Left lobe of liver (tissue), 2 donors: ENCODE measurements at regions not wholly inside any gene's neighbourhood (a gene's known extent, or its start where the extent isn't known, plus 50 kb on each side); places are given as distances from the start of the nearest gene placed in this dataset.
"Not testable (repeated sequence)": the region's sequence is repeated elsewhere in the genome, so short reads cannot be mapped to it uniquely, and the experiment has no call there.

ENCODE experiments used
- ATAC-seq: fragments of 200-7000 bp; cut with Tn5 transposase; one replicate; pipeline ENCODE4 v1.9.1; 2020; ENCODE audit warnings: mild to moderate bottlenecking, moderate library complexity
- DNase-seq: peaks from one replicate; pipeline ENCODE4 v3.0.0-alpha.2; 2020; ENCODE audit warnings: low spot score
- donor health status: DM: no; HTN: no; CAD: no; lungs with moderate emphysema.
- donor health status: DM: no; HTN: yes; CAD: no.

DNA sequence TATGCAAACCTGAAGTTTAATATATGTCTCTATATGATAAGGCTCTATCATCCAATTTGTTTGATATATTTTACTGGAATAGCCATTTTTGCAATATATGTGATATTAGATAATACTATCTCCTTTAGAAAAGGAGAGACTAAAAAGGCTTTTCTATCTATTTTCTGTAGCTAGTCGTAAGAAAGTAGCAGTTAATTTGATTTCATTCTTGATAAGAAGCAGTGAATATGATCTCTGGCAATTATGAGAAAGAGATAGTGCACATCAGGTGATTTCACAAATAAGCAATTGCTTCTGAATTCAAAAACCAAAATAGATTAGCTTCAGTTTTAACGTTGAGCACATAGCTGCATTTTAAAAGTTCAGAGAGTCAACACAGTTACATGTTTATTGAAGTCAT lies 1318.4 kb downstream of the CDH8 start:
- no peak for ATAC-seq

DNA sequence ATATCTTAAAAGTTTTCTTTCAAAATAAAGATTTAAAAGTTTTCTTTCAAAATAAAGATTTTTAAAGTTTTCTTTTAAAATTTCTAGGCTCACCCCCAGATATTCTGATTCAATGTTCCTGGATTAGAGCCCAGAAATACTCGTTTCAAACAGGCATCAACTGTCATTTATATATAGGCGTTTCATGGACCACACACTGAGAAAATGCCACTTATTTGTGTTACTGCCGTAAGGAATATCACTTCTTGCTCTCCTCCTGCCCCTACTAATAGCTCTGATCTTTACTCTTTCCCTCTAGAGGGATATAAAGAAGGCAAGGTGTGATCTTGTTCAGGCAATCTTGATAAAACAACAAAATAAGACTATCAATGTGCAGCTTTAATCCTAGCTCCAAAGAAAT lies 1324.1 kb downstream of the CDH8 start:
- DNase-seq (no peak), ATAC-seq (no peak)

More for the DNA sequence above, 1318.4 kb downstream of the CDH8 start:
- DNase-seq, result no peak

GRCh38 chr16:60704726-60705125 lies 1331.5 kb downstream of the CDH8 start:
- DNase-seq (no peak), ATAC-seq (no peak)

GRCh38 chr16:60703096-60703495 lies 1333.1 kb downstream of the CDH8 start:
- no peak for ATAC-seq

DNA sequence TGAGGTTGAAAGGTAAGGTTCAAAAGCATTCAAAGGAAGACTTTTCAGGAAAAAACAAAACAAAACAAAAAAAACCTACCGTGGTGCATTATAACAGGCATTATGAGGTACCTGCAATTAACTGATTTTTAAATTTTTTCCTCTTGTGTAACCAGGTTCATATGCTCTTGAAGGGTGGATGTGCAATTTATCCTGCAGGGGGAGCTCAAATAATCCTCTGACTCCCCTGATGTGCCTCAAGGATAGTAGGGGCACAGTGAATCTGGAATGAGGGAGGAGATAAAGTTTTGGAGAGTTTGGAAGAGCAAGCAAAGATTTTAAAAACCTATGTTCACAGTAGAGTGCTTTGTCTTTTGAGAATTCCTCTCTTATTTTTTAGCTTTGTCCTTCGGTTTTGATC lies 1349.4 kb downstream of the CDH8 start:
- no peak for ATAC-seq
- no peak for DNase-seq

More at GRCh38 chr16:60703096-60703495, 1333.1 kb downstream of the CDH8 start:
- DNase-seq, result no peak

DNA sequence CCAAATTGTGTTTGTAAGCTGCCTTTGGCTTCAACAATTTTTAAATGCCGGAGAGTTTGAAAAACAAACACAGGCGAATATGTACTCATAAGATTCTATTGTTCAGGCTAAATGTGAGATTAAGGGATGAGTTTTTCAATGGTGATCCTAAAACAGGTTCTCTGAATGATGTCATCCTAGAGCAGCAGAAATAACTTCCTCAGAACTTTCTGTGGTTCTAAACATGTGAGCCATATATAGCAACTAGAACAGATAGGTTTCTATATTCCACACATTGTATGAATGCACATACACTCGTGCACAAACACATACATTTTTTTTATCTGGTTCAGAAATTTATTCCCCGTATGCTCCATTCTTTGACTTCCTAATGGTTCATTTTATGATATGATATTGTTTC lies 1352.2 kb downstream of the CDH8 start:
- DNase-seq, result no peak
- no peak for ATAC-seq

DNA sequence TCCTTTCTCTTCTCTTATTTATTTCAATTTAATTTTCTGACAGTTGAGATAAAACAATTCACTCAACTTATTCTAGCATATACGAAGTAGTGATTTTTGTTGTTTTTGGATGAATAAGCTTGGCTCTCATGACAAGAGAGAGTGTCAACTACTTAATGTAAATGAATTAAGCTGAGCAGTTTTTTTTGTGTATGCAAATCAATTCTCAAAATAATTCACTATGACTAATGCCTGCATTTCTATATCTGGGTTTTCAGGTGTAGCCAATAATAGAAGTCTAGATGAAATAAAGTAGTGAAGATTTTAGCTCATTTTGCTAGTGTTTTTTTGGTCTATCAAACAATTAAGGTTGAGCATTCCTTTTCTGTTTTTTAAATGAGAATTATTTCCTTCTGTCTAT lies 1354.0 kb downstream of the CDH8 start:
- ATAC-seq (no peak), DNase-seq (no peak)

- DNase-seq, result no peak
- ATAC-seq, result no peak
Observed at GRCh38 chr16:60681043-60681442, 1355.2 kb downstream of the CDH8 start.

- DNase-seq (no peak), ATAC-seq (no peak)
Observed at GRCh38 chr16:60675022-60675421, 1361.2 kb downstream of the CDH8 start.

GRCh38 chr16:60674241-60674640 lies 1362.0 kb downstream of the CDH8 start:
- ATAC-seq (no peak), DNase-seq (no peak)

- no peak for ATAC-seq
- DNase-seq, result no peak
Observed at GRCh38 chr16:60655514-60656153, 1380.6 kb downstream of the CDH8 start.

DNA sequence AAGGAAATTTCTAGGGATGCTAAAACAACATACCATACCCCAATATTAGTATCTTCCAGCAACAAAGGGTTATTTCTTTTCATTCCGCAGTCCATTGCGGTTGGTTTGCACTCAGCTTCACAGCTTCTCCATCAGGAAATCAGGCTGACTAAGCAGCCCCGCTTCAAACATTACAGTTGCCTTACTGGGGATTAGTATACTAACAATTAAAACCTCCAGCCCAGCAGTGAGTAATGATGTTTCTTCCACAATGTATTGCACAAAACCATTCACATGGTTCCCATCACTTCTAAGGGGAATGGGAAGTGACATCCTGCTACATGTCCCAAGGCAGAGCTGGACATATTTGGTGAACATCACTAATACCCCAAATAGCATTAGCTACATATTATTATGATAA lies 1384.9 kb downstream of the CDH8 start:
- no peak for ATAC-seq

DNA sequence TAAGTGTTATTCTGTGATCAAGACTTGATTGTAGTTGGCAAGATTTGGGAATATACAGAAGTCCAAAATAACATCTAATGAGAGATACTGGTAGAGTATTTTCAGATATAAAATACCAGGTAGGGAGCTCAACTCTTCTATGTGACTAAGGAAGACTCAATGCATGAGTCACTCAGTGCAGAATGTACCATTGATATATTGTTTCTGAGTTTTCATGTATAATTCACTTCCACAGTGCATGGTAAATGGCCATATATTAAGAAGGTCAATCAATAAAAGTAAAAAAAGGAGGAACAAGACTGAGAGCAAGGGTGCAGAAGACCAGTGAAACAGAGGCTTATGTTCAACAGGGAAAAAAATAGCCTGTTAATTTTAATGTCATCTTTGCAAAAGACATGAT lies 1387.9 kb downstream of the CDH8 start:
- ATAC-seq, result no peak

More for the DNA sequence above, 1384.9 kb downstream of the CDH8 start:
- no peak for DNase-seq

GRCh38 chr16:60647388-60647787 lies 1388.8 kb downstream of the CDH8 start:
- ATAC-seq, DNase-seq: not testable (repeated sequence)

More for the DNA sequence above, 1387.9 kb downstream of the CDH8 start:
- DNase-seq, result no peak

- no peak for DNase-seq
- no peak for ATAC-seq
Observed at GRCh38 chr16:60646631-60647030, 1389.6 kb downstream of the CDH8 start.

- no peak for ATAC-seq
- no peak for DNase-seq
Observed at GRCh38 chr16:60645541-60645940, 1390.7 kb downstream of the CDH8 start.

GRCh38 chr16:60642956-60643355 lies 1393.3 kb downstream of the CDH8 start:
- ATAC-seq, result no peak
- no peak for DNase-seq

DNA sequence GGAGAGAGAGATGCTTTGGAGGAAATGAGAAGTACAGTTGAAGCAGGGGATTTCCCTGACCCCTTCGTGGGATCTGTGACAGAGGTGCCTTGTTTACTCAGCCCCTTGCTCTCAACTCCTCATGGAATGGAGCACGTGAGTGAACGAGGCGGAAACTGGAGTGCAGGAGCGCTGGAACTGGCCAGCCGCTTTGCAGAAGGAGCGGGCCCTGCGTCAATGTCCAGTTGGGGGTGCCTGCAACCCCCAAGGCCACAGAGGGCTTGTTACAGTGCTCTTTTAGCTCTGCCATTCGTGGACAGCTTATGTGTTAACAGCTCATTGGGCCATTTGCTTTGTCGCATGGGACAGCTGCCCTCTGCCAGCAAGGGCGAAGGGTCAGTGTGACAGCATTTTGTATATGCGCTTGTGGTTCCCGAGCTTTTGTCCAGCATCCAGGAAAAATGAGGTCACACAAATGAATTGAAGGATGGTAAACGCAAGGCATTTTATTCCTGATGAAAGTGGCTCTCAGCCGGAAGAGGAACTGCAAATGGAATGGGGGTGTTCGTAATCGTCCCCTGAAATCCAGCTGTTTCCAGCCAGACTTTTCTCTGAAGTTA lies 1395.1 kb downstream of the CDH8 start:
- no peak for DNase-seq
- no peak for ATAC-seq

DNA sequence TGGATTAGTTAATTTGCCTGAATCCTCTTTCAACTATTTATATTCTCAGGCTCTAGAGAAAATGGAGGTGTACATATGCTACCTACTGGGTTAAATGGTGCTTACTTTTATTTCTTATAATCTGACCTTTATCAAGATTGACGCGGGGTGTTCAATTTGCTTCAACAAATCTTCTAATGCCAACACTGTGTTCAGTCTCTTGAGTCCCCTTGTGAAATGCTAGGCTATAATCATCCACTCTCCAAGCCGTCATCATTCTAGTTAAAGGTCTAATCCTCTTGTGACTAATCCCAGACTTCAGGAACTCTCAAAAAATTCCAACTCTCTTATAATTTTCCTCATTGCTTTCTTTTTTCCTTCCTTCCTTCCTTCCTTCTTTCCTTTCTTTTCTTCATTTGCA lies 1396.2 kb downstream of the CDH8 start:
- DNase-seq (no peak), ATAC-seq (no peak)

DNA sequence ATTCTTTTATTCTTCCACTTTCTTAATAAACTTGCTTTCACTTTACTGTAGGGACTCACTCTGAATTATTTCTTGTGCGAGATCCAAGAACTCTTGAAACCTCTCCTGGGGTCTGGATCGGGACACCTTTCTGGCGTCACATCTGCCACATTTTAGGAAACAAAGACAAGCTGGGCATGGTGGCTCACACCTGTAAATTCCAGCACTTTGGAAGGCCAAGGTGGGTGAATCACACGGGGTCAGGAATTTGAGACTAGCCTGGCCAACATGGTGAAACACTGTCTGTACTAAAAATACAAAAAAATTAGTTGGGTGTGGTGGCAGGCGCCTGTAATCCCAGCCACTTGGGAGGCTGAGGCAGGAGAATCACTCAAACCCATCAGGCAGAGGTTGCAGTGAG lies 1399.6 kb downstream of the CDH8 start:
- not testable (repeated sequence) for DNase-seq, ATAC-seq

- no peak for DNase-seq
- no peak for ATAC-seq
Observed at GRCh38 chr16:60636117-60636516, 1400.1 kb downstream of the CDH8 start.

GRCh38 chr16:60635548-60635947 lies 1400.7 kb downstream of the CDH8 start:
- ATAC-seq (no peak), DNase-seq (no peak)

DNA sequence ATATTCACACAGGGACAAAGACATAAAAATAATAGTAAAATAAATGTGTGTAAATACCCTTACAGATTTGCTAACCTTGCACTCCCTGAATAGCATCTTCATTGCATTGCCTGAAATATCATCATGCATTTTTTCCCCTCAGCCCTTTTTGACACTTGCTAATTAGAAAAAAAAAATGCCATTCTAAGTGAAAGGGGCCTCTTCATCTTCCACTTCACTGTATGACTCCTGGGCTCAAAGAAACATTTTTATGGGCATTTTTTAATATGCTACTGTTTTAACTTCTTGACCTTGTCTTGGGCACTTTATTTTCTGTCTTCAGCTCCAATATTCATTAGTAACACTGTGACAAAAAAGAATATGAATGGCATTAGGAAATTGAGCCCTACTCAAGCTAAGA lies 1424.4 kb downstream of the CDH8 start:
- DNase-seq (no peak), ATAC-seq (no peak)
